Esophagus muscularis mucosa (tissue), 4 donors: ENCODE measurements at regions not wholly inside any gene's neighbourhood (a gene's known extent, or its start where the extent isn't known, plus 50 kb on each side); places are given as distances from the start of the nearest gene placed in this dataset.

Experiments used
- EP300 ChIP-seq: sonication (generic); formaldehyde crosslinking; IDR thresholded peaks from one replicate; pipeline ENCODE4 v1.6.1; 2017; ENCODE audit warnings: antibody characterized with exemption
- POLR2A ChIP-seq: fragments of 450-650 bp; IDR thresholded peaks from one replicate; pipeline ENCODE4 v1.6.1; 2017; ENCODE audit warnings: antibody characterized with exemption, moderate library complexity, mild to moderate bottlenecking, low read depth
- POLR2AphosphoS5 ChIP-seq, 2 donors: sonication (generic); formaldehyde crosslinking; IDR thresholded peaks; one replicate each; pipeline ENCODE4 v1.6.1; 2017; ENCODE audit warnings: antibody characterized with exemption in 2 of 2
- TF ChIP-seq, protein P1 (sequence below), 3 experiments: fragments of 200-600 bp in 2 of 3; fragments of 450-650 bp in 1 of 3; sonication (generic) in 2 of 3; IDR thresholded peaks; one replicate each; pipeline ENCODE4 v1.5.1; 2017 to 2019; ENCODE audit warnings: antibody characterized with exemption in 3 of 3, mild to moderate bottlenecking in 2 of 3, moderate library complexity in 1 of 3

DNA sequence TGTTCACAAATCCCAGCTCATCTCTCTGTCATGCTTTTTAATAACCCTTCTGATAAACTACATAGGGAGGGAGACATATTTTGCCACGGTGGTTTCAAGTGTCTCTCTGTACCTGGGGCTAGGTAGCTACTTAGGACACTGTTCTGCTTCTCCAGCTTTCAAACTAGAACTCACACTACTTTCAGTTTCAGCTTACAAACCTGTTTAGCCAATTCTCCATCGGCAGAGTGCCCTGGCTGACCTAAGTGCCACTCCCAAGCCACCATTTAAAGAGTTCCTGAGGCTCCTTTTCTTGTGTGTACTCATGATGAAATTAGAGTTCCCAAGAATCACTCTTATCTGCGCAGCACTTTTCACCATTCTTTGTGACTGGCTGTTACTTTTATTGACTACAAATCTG, 899.2 kb downstream of the FAT4 start:
- TF ChIP-seq, protein P1, sequence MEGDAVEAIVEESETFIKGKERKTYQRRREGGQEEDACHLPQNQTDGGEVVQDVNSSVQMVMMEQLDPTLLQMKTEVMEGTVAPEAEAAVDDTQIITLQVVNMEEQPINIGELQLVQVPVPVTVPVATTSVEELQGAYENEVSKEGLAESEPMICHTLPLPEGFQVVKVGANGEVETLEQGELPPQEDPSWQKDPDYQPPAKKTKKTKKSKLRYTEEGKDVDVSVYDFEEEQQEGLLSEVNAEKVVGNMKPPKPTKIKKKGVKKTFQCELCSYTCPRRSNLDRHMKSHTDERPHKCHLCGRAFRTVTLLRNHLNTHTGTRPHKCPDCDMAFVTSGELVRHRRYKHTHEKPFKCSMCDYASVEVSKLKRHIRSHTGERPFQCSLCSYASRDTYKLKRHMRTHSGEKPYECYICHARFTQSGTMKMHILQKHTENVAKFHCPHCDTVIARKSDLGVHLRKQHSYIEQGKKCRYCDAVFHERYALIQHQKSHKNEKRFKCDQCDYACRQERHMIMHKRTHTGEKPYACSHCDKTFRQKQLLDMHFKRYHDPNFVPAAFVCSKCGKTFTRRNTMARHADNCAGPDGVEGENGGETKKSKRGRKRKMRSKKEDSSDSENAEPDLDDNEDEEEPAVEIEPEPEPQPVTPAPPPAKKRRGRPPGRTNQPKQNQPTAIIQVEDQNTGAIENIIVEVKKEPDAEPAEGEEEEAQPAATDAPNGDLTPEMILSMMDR (IDR thresholded peaks at IDR 0.05), result no peak
- TF ChIP-seq POLR2A (no peak), EP300 (no peak), POLR2AphosphoS5 (IDR thresholded peaks at IDR 0.05) (no peak)
